ENCODE measurements at regions not wholly inside any gene's neighbourhood (a gene's known extent, or its start where the extent isn't known, plus 50 kb on each side); places are given as distances from the start of the nearest gene placed in this dataset.

DNA sequence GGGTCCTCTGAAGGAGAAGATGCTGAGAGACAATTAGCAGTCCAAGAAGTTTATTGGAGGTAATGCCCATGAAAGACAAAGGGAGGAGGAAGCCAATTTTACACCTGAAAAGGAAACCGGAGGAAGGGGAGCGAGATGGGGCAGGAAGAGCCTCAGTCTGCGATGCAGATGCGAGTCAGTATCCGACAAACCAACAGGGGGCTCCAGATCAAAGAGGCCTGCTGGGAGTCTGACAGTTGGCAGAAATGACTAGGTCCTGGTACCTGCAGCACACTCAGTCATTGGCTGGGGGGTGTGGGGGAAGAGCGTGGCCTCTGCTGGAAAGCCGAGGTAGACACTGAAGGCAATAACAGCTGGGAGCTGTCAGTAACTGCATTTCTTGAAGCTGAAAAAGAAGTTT lies 231.1 kb upstream of the CENPE start:
- in situ Hi-C loops (cut with MboI; ENCODE audit: low pct_ligation_motif_present in 1 of 4, low pct_unique_long_range_greater_than_20kb in 1 of 4, low sequenced_read_pairs in 3 of 4) (no loop called here), intact Hi-C loops (cut with DNase I; ENCODE audit: low total_unique reads) (no loop called here)
- H3K36me3 ChIP-seq, result no peaks in the 10 kb centered on the region
- no peak overlapping the region for H3K4me3 ChIP-seq
- no peaks in the 10 kb centered on the region for H3K27me3 ChIP-seq
- no peaks in the 10 kb centered on the region for H3K9me3 ChIP-seq
- DNase-seq, result no peak
- 45 to 48% methylated on average over 6 to 7 of the region's 7 CpGs for WGBS, 2 donors (ENCODE audit: low coverage in 1 of 2)
- no peak overlapping the region for H3K27ac ChIP-seq
- TF ChIP-seq POLR2AphosphoS5 (IDR thresholded peaks at IDR 0.05), result no peak
- no peak for TF ChIP-seq POLR2A (IDR thresholded peaks at IDR 0.05)
- no peak for TF ChIP-seq EP300 (IDR thresholded peaks at IDR 0.05; ENCODE audit: low read depth)
- TF ChIP-seq CTCF (IDR thresholded peaks at IDR 0.05), result no peak
- H3K4me1 ChIP-seq, result no peaks in the 10 kb centered on the region

DNA sequence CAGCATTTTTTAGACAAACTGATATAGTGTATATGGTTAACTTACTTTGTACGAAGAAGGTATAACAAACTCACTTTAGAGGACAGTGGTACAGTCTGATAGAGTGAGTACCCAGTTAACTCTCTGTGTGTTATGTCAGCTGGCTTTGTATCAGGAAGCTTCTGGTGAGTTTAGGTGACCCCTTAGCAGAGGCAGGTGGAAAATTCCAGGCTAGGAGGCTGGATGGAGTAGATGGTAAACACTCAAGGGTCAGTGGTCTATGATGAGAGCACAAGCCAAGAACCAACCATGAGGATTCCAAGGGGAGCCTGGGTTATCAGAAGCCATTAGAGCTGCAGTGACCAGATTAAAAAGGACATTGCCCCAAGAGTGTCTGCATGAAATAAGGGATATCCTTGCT lies 227.3 kb upstream of the CENPE start:
- TF ChIP-seq EP300 (IDR thresholded peaks at IDR 0.05; ENCODE audit: low read depth), result no peak
- TF ChIP-seq CTCF (IDR thresholded peaks at IDR 0.05), result no peak
- no peak for TF ChIP-seq POLR2AphosphoS5 (IDR thresholded peaks at IDR 0.05)
- no peak for TF ChIP-seq POLR2A (IDR thresholded peaks at IDR 0.05)
- Histone ChIP-seq H3K27me3 (no peaks in the 10 kb centered on the region), H3K4me3 (no peak overlapping the region), H3K36me3 (no peaks in the 10 kb centered on the region), H3K9me3 (no peaks in the 10 kb centered on the region), H3K4me1 (no peaks in the 10 kb centered on the region), H3K27ac (no peak overlapping the region)
- intact Hi-C loops (cut with DNase I; ENCODE audit: low total_unique reads) (no loop called here), in situ Hi-C loops (cut with MboI; ENCODE audit: low pct_ligation_motif_present in 1 of 4, low pct_unique_long_range_greater_than_20kb in 1 of 4, low sequenced_read_pairs in 3 of 4) (no loop called here)
- DNase-seq, result no peak
- WGBS, 2 donors (ENCODE audit: low coverage in 1 of 2), result 72 to 75% methylated on average over 1 of the region's 1 CpG

GRCh38 chr4:103424853-103425252 lies 226.7 kb upstream of the CENPE start:
- DNase-seq, result no peak
- Histone ChIP-seq H3K36me3 (no peaks in the 10 kb centered on the region), H3K27ac (no peak overlapping the region), H3K9me3 (no peaks in the 10 kb centered on the region), H3K4me3 (no peak overlapping the region), H3K27me3 (no peaks in the 10 kb centered on the region), H3K4me1 (no peaks in the 10 kb centered on the region)
- intact Hi-C loops (cut with DNase I; ENCODE audit: low total_unique reads) (no loop called here), in situ Hi-C loops (cut with MboI; ENCODE audit: low pct_ligation_motif_present in 1 of 4, low pct_unique_long_range_greater_than_20kb in 1 of 4, low sequenced_read_pairs in 3 of 4) (no loop called here)
- TF ChIP-seq CTCF (IDR thresholded peaks at IDR 0.05) (no peak), EP300 (IDR thresholded peaks at IDR 0.05; ENCODE audit: low read depth) (no peak), POLR2AphosphoS5 (IDR thresholded peaks at IDR 0.05) (no peak), POLR2A (IDR thresholded peaks at IDR 0.05) (no peak)
- 17 to 23% methylated on average over 1 to 2 of the region's 2 CpGs for WGBS, 2 donors (ENCODE audit: low coverage in 1 of 2)

- H3K27ac ChIP-seq, result no peak overlapping the region
- DNase-seq, result no peak
- no peak for TF ChIP-seq EP300 (IDR thresholded peaks at IDR 0.05; ENCODE audit: low read depth)
- no peak for TF ChIP-seq POLR2A (IDR thresholded peaks at IDR 0.05)
- TF ChIP-seq CTCF (IDR thresholded peaks at IDR 0.05), result no peak
- no peak for TF ChIP-seq POLR2AphosphoS5 (IDR thresholded peaks at IDR 0.05)
- no peaks in the 10 kb centered on the region for H3K27me3 ChIP-seq
- H3K36me3 ChIP-seq, result no peaks in the 10 kb centered on the region
- intact Hi-C loops (cut with DNase I; ENCODE audit: low total_unique reads) (no loop called here), in situ Hi-C loops (cut with MboI; ENCODE audit: low pct_ligation_motif_present in 1 of 4, low pct_unique_long_range_greater_than_20kb in 1 of 4, low sequenced_read_pairs in 3 of 4) (no loop called here)
- no peak overlapping the region for H3K4me3 ChIP-seq
- H3K4me1 ChIP-seq, result no peaks in the 10 kb centered on the region
- WGBS, 2 donors (ENCODE audit: low coverage in 1 of 2), result 72 to 100% methylated on average over 1 to 2 of the region's 2 CpGs
- no peaks in the 10 kb centered on the region for H3K9me3 ChIP-seq
These were observed 225.1 kb upstream of the CENPE start for GRCh38 chr4:103423261-103423660.

All from transverse colon (tissue), 4 donors.